Activated CD8-positive, alpha-beta T cell treated with anti-CD3 and anti-CD28 coated beads, Interleukin-2, amount 10 ng/mL, durations not matched to agents 7 days and 5 days (primary cell): ENCODE measurements at regions not wholly inside any gene's neighbourhood (a gene's known extent, or its start where the extent isn't known, plus 50 kb on each side); places are given as distances from the start of the nearest gene placed in this dataset.

Experiments used
- ATAC-seq: fragments of 150-1000 bp; cut with Tn5 transposase; one replicate; pipeline ENCODE4 v1.10.0; 2021; ENCODE audit warnings: moderate library complexity
- CTCF ChIA-PET: fragments of 350-600 bp; sonication (Branson Sonifier 250); formaldehyde crosslinking; loops from one replicate; lab custom pipeline; 2021; ENCODE audit warnings: antibody characterized with exemption; lab: Charles Lee
- POLR2A ChIA-PET: fragments of 350-600 bp; sonication (Branson Sonifier 250); formaldehyde crosslinking; loops from one replicate; lab custom pipeline; 2021; ENCODE audit warnings: antibody characterized with exemption; lab: Charles Lee
- DNase-seq: peaks from one replicate; pipeline ENCODE4 v3.0.0-alpha.2; 2020
- H3K27ac Mint-ChIP-seq: one replicate; pipeline ENCODE4 v1.8.0; 2021; ENCODE audit warnings: mild to moderate bottlenecking, mixed read lengths
- H3K27me3 Mint-ChIP-seq: one replicate; pipeline ENCODE4 v1.8.0; 2021; ENCODE audit warnings: low read depth, mixed read lengths
- H3K36me3 Mint-ChIP-seq: one replicate; pipeline ENCODE4 v1.8.0; 2021; ENCODE audit warnings: low read depth, mixed read lengths
- H3K4me1 Mint-ChIP-seq: one replicate; pipeline ENCODE4 v1.8.0; 2021; ENCODE audit warnings: low read depth, mixed read lengths
- H3K4me3 Mint-ChIP-seq: one replicate; pipeline ENCODE4 v1.8.0; 2021; ENCODE audit warnings: mild to moderate bottlenecking, mixed read lengths
- H3K9me3 Mint-ChIP-seq: one replicate; pipeline ENCODE4 v1.8.0; 2022; ENCODE audit warnings: mixed read lengths; ENCODE audit not compliant: insufficient read depth

DNA sequence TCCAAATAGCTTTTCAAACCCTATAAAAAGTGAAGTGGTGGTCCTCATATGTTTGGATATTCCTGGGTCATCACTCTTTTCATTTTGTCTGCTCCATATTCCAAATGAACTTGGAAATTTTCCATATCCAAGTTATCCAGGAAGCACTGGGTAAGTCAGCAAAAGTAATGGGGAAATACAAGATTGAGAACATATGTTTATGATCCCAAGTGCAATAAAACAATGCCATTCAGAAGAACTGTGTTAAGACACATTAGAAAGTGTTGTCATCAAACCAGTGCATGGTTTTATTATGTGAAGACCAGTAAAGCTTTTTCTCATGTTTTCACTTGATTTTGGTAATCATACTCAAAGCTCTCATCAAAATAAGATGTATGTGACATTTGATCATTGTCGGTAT lies 363.4 kb downstream of the RPRM start:
- CTCF ChIA-PET, result no interaction called here
- no peaks in the 10 kb centered on the region for H3K27me3 Mint-ChIP-seq

DNA sequence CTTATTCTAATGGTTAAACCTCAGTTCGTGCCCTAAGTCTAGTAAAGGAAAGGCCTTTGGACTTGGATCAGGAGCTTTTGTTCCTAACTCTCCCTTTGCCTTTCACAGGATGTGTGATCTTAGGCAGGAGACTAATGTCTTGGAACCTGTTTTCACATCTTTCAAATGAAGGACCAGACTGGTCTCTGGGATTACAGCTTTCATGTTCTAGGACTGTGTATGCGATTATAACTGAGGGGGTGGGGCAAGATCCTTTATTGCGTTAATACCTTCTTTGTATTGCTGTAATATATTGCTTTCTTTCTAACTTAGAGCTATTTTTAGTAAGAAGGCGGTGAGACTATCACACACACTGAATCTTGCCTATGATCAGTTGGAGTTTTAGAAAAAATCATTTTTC lies 368.1 kb downstream of the RPRM start:
- no peak overlapping the region for H3K4me3 Mint-ChIP-seq
- no peak overlapping the region for H3K27ac Mint-ChIP-seq
- H3K9me3 Mint-ChIP-seq, result no peaks in the 10 kb centered on the region
- no peaks in the 10 kb centered on the region for H3K36me3 Mint-ChIP-seq
- no peaks in the 10 kb centered on the region for H3K4me1 Mint-ChIP-seq
- DNase-seq, result no peak
- no peaks in the 10 kb centered on the region for H3K27me3 Mint-ChIP-seq
- no peak for ATAC-seq
- CTCF ChIA-PET, result no interaction called here
- POLR2A ChIA-PET, result no interaction called here

More for the DNA sequence above, 363.4 kb downstream of the RPRM start:
- no peaks in the 10 kb centered on the region for H3K4me1 Mint-ChIP-seq
- H3K27ac Mint-ChIP-seq, result no peak overlapping the region
- no peaks in the 10 kb centered on the region for H3K9me3 Mint-ChIP-seq
- no peak overlapping the region for H3K4me3 Mint-ChIP-seq
- POLR2A ChIA-PET, result interaction anchor here (0.6 kb wide), 1 partner anchor 294 kb away, joined by 3 read pairs; no protein-coding TSS in a partner anchor
- H3K36me3 Mint-ChIP-seq, result no peaks in the 10 kb centered on the region
- ATAC-seq (no peak), DNase-seq (no peak)

DNA sequence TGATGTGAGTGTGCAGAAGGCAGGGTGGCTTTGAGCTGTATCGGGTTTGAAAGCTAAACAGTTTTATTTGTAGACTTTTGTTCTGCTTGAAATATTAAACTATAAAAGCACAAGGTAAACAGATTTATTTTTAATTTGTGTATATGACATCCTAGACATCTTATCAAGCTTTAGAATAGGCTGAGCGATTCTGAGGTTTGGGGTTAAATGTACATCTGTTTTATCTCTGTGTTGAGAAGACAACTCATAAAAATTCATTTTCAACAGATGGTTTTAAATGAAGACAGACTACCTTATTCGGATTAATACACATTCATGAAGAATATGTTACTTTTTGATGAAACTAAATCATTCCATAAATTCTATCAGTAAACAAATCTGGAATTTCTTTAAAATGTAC lies 368.8 kb downstream of the RPRM start:
- ATAC-seq (no peak), DNase-seq (no peak)
- no peaks in the 10 kb centered on the region for H3K4me1 Mint-ChIP-seq
- no peaks in the 10 kb centered on the region for H3K36me3 Mint-ChIP-seq
- POLR2A ChIA-PET, result no interaction called here
- H3K4me3 Mint-ChIP-seq, result no peak overlapping the region
- CTCF ChIA-PET, result no interaction called here
- H3K27me3 Mint-ChIP-seq, result no peaks in the 10 kb centered on the region
- no peaks in the 10 kb centered on the region for H3K9me3 Mint-ChIP-seq
- no peak overlapping the region for H3K27ac Mint-ChIP-seq

DNA sequence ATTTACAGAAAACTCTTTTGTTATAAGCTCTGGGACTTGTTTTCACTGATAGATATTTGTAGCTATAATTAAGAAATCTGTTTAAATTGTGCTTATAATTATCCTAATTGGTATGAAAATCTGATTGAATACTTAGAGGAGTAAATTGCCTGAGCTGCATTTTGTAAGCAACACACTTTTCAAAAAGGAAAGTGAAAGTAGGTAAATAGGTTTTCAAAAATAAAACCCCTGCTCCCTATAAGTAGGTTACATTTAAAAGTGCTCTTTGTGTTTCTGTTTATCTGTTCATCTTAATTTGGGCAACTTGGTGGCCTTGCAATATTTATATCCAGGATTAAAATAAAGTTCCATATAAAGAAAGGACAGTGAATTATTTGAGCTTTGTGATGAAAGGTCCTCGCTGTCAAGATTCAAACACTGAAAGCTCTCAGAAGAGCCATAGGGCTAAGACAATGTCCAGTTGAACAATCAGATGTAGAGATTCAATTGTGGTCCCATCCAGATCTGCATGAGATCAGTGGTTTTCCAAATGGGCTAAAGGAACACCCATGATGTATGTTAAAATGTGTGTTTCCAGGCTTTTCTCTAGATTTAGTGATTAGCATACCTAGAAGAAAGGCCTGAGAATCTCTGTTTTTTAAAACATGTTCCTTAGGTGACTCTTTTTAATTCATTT lies 371.6 kb downstream of the RPRM start:
- CTCF ChIA-PET, result no interaction called here
- POLR2A ChIA-PET, result no interaction called here
- H3K4me3 Mint-ChIP-seq, result peak overlapping the region; percentile 39
- H3K27ac Mint-ChIP-seq, result no peak overlapping the region
- no peaks in the 10 kb centered on the region for H3K27me3 Mint-ChIP-seq
- DNase-seq, result no peak
- no peaks in the 10 kb centered on the region for H3K4me1 Mint-ChIP-seq
- H3K9me3 Mint-ChIP-seq, result no peaks in the 10 kb centered on the region
- no peak for ATAC-seq
- H3K36me3 Mint-ChIP-seq, result no peaks in the 10 kb centered on the region

DNA sequence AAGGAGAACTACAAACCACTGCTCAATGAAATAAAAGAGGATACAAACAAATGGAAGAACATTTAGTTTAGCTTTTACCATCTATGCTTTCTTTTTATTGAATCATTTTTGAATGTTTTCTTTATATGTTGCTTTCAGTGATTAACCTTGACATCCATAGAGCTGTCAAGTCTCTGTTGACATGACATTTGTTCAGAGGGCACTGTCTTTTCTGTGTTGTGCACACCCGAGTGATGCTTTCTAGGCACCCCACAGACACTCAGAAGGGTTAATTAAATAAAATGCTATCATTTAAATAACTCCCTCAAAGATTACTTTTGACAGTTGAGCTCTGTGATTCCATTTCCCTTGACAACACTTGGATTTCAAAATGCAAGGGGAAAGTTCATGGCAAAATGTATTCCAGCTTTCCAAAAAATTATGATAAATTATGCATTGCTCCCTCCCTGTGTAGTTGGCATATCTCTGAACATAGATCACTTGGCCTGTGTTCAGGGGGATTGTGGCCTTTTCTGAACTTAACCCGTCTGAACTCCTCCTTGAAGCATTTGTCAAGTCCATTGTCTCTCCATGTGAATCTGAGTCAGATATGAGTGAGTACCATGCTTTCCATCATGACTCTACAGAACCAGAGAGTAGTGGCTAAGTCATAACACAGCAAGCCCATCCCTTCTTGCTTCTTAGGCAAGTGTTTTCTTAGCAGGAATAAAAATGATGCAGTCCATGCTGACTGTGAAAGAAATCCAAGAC lies 372.6 kb downstream of the RPRM start:
- H3K27me3 Mint-ChIP-seq, result no peaks in the 10 kb centered on the region
- no peak overlapping the region for H3K27ac Mint-ChIP-seq
- H3K4me1 Mint-ChIP-seq, result no peaks in the 10 kb centered on the region
- ATAC-seq (no peak), DNase-seq (no peak)
- CTCF ChIA-PET, result no interaction called here
- no peaks in the 10 kb centered on the region for H3K36me3 Mint-ChIP-seq
- no peak overlapping the region for H3K4me3 Mint-ChIP-seq
- POLR2A ChIA-PET, result no interaction called here
- no peaks in the 10 kb centered on the region for H3K9me3 Mint-ChIP-seq

DNA sequence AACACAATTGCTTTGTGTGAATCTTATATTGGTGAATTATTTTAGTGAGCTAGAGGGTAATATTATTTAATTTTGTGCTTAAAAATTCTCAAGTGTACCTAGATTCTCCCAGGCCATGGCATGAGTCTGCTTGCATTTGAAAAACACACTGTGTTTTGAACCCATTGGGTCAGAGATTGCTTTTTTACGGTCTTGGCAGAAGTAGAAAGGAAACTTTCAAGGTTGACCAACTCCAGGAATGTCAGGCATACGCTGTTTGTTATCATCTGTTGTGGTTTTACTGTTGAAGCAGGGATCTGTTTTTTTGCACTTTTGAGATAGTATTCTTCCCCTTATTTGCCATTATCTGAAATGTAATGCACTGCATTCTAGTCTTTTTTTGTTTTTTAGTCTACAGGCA lies 377.4 kb downstream of the RPRM start:
- Mint-ChIP-seq H3K4me3 (no peak overlapping the region), H3K9me3 (no peaks in the 10 kb centered on the region), H3K4me1 (no peaks in the 10 kb centered on the region), H3K36me3 (no peaks in the 10 kb centered on the region), H3K27ac (no peak overlapping the region), H3K27me3 (no peaks in the 10 kb centered on the region)
- ChIA-PET CTCF (no interaction called here), POLR2A (no interaction called here)
- ATAC-seq (no peak), DNase-seq (no peak)

DNA sequence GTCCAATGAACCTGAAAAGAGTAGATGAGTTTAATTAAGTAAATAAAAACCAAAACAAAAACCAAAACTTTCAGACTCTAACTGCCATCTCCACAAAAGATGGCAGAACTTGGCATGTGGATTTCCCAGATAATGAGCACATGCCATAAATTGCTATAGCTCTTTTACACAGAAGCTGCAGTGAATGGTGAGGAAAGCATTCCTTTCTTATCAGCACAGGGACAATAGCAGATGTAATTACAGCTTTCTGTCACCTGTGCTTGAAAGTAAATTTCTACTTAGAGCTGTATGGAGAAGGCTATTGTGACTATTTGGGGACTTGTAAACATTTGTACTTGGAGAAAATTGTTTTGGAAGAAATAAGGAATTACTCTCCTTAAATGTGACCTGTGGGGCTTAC lies 378.4 kb downstream of the RPRM start:
- DNase-seq (no peak), ATAC-seq (no peak)
- CTCF ChIA-PET, result no interaction called here
- Mint-ChIP-seq H3K4me3 (no peak overlapping the region), H3K9me3 (no peaks in the 10 kb centered on the region), H3K27ac (no peak overlapping the region), H3K4me1 (no peaks in the 10 kb centered on the region), H3K36me3 (no peaks in the 10 kb centered on the region), H3K27me3 (no peaks in the 10 kb centered on the region)
- POLR2A ChIA-PET, result no interaction called here

- ChIA-PET POLR2A (no interaction called here), CTCF (no interaction called here)
- Mint-ChIP-seq H3K27ac (no peak overlapping the region), H3K9me3 (no peaks in the 10 kb centered on the region), H3K4me1 (no peaks in the 10 kb centered on the region), H3K27me3 (no peaks in the 10 kb centered on the region), H3K4me3 (no peak overlapping the region), H3K36me3 (no peaks in the 10 kb centered on the region)
- ATAC-seq (no peak), DNase-seq (no peak)
Observed at GRCh38 chr2:153098073-153098472, 379.7 kb downstream of the ARL6IP6 start.

DNA sequence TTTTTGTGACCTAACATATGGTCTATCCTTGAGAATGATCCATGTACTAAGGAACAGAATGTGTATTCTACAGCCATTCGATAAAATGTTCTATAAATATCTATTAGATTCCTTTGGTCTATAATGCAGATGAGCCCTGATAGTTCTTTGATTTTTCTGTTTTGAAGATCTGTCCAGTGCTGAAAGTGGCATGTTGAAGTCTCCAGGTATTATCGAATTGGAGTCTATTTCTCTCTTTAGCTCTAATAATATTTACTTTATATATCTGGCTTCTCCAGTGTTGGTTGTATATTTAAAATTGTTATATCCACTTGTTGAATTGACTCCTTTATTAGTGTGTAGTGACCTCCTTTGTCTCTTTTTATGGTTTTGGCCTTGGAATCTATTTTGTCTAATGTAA lies 377.9 kb downstream of the ARL6IP6 start:
- CTCF ChIA-PET, result no interaction called here
- no peak for ATAC-seq
- Mint-ChIP-seq H3K27me3 (no peaks in the 10 kb centered on the region), H3K9me3 (no peaks in the 10 kb centered on the region), H3K27ac (no peak overlapping the region), H3K36me3 (no peaks in the 10 kb centered on the region), H3K4me3 (no peak overlapping the region), H3K4me1 (no peaks in the 10 kb centered on the region)
- POLR2A ChIA-PET, result no interaction called here
- DNase-seq, result no peak

- POLR2A ChIA-PET, result no interaction called here
- Mint-ChIP-seq H3K4me1 (no peaks in the 10 kb centered on the region), H3K4me3 (no peak overlapping the region), H3K27me3 (no peaks in the 10 kb centered on the region), H3K27ac (no peak overlapping the region), H3K36me3 (no peaks in the 10 kb centered on the region), H3K9me3 (no peaks in the 10 kb centered on the region)
- ATAC-seq (no peak), DNase-seq (no peak)
- CTCF ChIA-PET, result no interaction called here
Observed at GRCh38 chr2:153091344-153091743, 372.9 kb downstream of the ARL6IP6 start.

GRCh38 chr2:153079315-153079714 lies 360.9 kb downstream of the ARL6IP6 start:
- H3K36me3 Mint-ChIP-seq, result no peaks in the 10 kb centered on the region
- DNase-seq, result no peak
- no peak overlapping the region for H3K27ac Mint-ChIP-seq
- H3K4me3 Mint-ChIP-seq, result no peak overlapping the region
- H3K9me3 Mint-ChIP-seq, result no peaks in the 10 kb centered on the region
- CTCF ChIA-PET, result no interaction called here
- POLR2A ChIA-PET, result no interaction called here
- no peak for ATAC-seq
- no peaks in the 10 kb centered on the region for H3K27me3 Mint-ChIP-seq
- no peaks in the 10 kb centered on the region for H3K4me1 Mint-ChIP-seq

- DNase-seq, result no peak
- Mint-ChIP-seq H3K9me3 (no peaks in the 10 kb centered on the region), H3K27ac (no peak overlapping the region), H3K4me3 (no peak overlapping the region), H3K27me3 (no peaks in the 10 kb centered on the region), H3K4me1 (no peaks in the 10 kb centered on the region), H3K36me3 (no peaks in the 10 kb centered on the region)
- ChIA-PET POLR2A (no interaction called here), CTCF (no interaction called here)
- no peak for ATAC-seq
Observed at GRCh38 chr2:153077311-153077710, 358.9 kb downstream of the ARL6IP6 start.
